Tibial nerve (tissue), 4 donors: ENCODE measurements at regions not wholly inside any gene's neighbourhood (a gene's known extent, or its start where the extent isn't known, plus 50 kb on each side); places are given as distances from the start of the nearest gene placed in this dataset.

Experiments
- CTCF ChIP-seq, 5 experiments: fragments of 200-600 bp in 3 of 5; fragments of 450-650 bp in 2 of 5; sonication (generic) in 3 of 5; IDR thresholded peaks; one replicate each; pipeline ENCODE4 v1.5.1; 2016 to 2019; ENCODE audit warnings: antibody characterized with exemption in 5 of 5, mild to moderate bottlenecking in 3 of 5, moderate library complexity in 2 of 5
- EP300 ChIP-seq, 2 donors: sonication (generic); formaldehyde crosslinking; IDR thresholded peaks; one replicate each; pipeline ENCODE4 v1.6.1; 2017; ENCODE audit warnings: antibody characterized with exemption in 2 of 2, mild to moderate bottlenecking in 1 of 2
- POLR2A ChIP-seq, 2 donors: fragments of 450-650 bp; IDR thresholded peaks; one replicate each; pipeline ENCODE4 v1.6.1; 2017; ENCODE audit warnings: antibody characterized with exemption in 2 of 2, mild to moderate bottlenecking in 2 of 2, moderate library complexity in 2 of 2

- TF ChIP-seq POLR2A (IDR thresholded peaks at IDR 0.05) (no peak), CTCF (IDR thresholded peaks at IDR 0.05) (no peak), EP300 (IDR thresholded peaks at IDR 0.05) (no peak)
These were observed 431.8 kb upstream of the FAT3 start for GRCh38 chr11:91792779-91793262.
